Mesenchymal stem cell (in vitro differentiated cells and primary cell): ENCODE measurements at regions not wholly inside any gene's neighbourhood (a gene's known extent, or its start where the extent isn't known, plus 50 kb on each side); places are given as distances from the start of the nearest gene placed in this dataset.
"Not testable (repeated sequence)": the region's sequence is repeated elsewhere in the genome, so short reads cannot be mapped to it uniquely, and the experiment has no call there.

Experiments
- DNase-seq: peaks from one replicate; pipeline ENCODE4 v3.0.0-alpha.2; 2013
- H2AFZ ChIP-seq: one replicate; pipeline ENCODE4 v1.6.1; 2013; ENCODE audit warnings: low read depth, mild to moderate bottlenecking, control low read depth, inconsistent platforms, low read length, moderate library complexity
- H2AK5ac ChIP-seq: 2 replicates; pipeline ENCODE4 v1.6.1; 2013; ENCODE audit warnings: low read length, moderate library complexity, mild to moderate bottlenecking, inconsistent platforms; ENCODE audit not compliant: severe bottlenecking
- H2BK120ac ChIP-seq: one replicate; pipeline ENCODE4 v1.6.1; 2013; ENCODE audit warnings: low read depth, mild to moderate bottlenecking, inconsistent platforms, low read length, moderate library complexity
- H2BK12ac ChIP-seq, 2 experiments: one replicate each; pipeline ENCODE4 v1.6.1; 2013; ENCODE audit warnings: inconsistent platforms in 2 of 2, low read length in 2 of 2, mild to moderate bottlenecking in 2 of 2, moderate library complexity in 2 of 2, control low read depth in 1 of 2
- H2BK15ac ChIP-seq: one replicate; pipeline ENCODE4 v1.6.1; 2013; ENCODE audit warnings: mild to moderate bottlenecking, low read depth, inconsistent platforms; ENCODE audit not compliant: poor library complexity, severe bottlenecking
- H2BK5ac ChIP-seq: 2 replicates; pipeline ENCODE4 v1.6.1; 2013; ENCODE audit warnings: low read depth, mild to moderate bottlenecking, low read length, control low read depth, inconsistent platforms; ENCODE audit not compliant: poor library complexity, severe bottlenecking
- H3K14ac ChIP-seq, 2 experiments: one replicate each; pipeline ENCODE4 v1.6.1; 2013; ENCODE audit warnings: inconsistent platforms in 2 of 2, low read length in 2 of 2, control low read depth in 1 of 2, mild to moderate bottlenecking in 1 of 2, moderate library complexity in 1 of 2
- H3K18ac ChIP-seq, 2 experiments: one replicate each; pipeline ENCODE4 v1.6.1; 2013; ENCODE audit warnings: inconsistent platforms in 2 of 2, low read length in 2 of 2, control low read depth in 1 of 2, low read depth in 1 of 2, mild to moderate bottlenecking in 1 of 2
- H3K23ac ChIP-seq, 2 experiments: one replicate each; pipeline ENCODE4 v1.6.1; 2013; ENCODE audit warnings: inconsistent platforms in 2 of 2, low read length in 2 of 2, mild to moderate bottlenecking in 2 of 2, moderate library complexity in 2 of 2, control low read depth in 1 of 2
- H3K27ac ChIP-seq: 2 replicates; pipeline ENCODE4 v1.5.1; 2013; ENCODE audit warnings: mild to moderate bottlenecking, moderate library complexity, low read length, control low read depth, inconsistent platforms; ENCODE audit not compliant: poor library complexity, severe bottlenecking
- H3K27me3 ChIP-seq, 2 experiments: 2 replicates each; pipeline versions ENCODE4 v1.6.1 to v1.7.0; 2013; ENCODE audit warnings: low read length in 2 of 2, mild to moderate bottlenecking in 2 of 2, moderate library complexity in 2 of 2, control low read depth in 1 of 2, inconsistent platforms in 1 of 2; ENCODE audit not compliant: control insufficient read depth in 1 of 2, insufficient read depth in 1 of 2
- H3K36me3 ChIP-seq, 2 experiments: 2 replicates each; pipeline versions ENCODE4 v1.6.1 to v1.7.0; 2013; ENCODE audit warnings: low read length in 2 of 2, control low read depth in 1 of 2, inconsistent platforms in 1 of 2, low read depth in 1 of 2, mild to moderate bottlenecking in 1 of 2; ENCODE audit not compliant: insufficient read depth in 2 of 2, control insufficient read depth in 1 of 2
- H3K4ac ChIP-seq, 2 experiments: one replicate each; pipeline ENCODE4 v1.6.1; 2013; ENCODE audit warnings: inconsistent platforms in 2 of 2, low read length in 2 of 2, mild to moderate bottlenecking in 2 of 2, moderate library complexity in 2 of 2, control low read depth in 1 of 2, low read depth in 1 of 2
- H3K4me1 ChIP-seq: 2 replicates; pipeline ENCODE4 v1.6.1; 2013; ENCODE audit warnings: low read depth, low read length, control low read depth; ENCODE audit not compliant: control insufficient read depth, insufficient read depth
- H3K4me2 ChIP-seq: 2 replicates; pipeline ENCODE4 v1.6.1; 2013; ENCODE audit warnings: low read length, mild to moderate bottlenecking, inconsistent platforms; ENCODE audit not compliant: poor library complexity, severe bottlenecking
- H3K4me3 ChIP-seq, 2 experiments: 2 replicates each; pipeline versions ENCODE4 v1.5.1 to v1.7.0; 2013; ENCODE audit warnings: low read length in 2 of 2, mild to moderate bottlenecking in 2 of 2, control low read depth in 1 of 2, low read depth in 1 of 2; ENCODE audit not compliant: insufficient read depth in 1 of 2
- H3K79me1 ChIP-seq: replicated peaks from 2 replicates; pipeline ENCODE4 v1.6.1; 2013; ENCODE audit warnings: mild to moderate bottlenecking, control low read depth, low read length, inconsistent platforms; ENCODE audit not compliant: poor library complexity, severe bottlenecking
- H3K9ac ChIP-seq: 2 replicates; pipeline ENCODE4 v1.7.0; 2013; ENCODE audit warnings: mild to moderate bottlenecking, low read length, moderate library complexity
- H3K9me3 ChIP-seq: 2 replicates; pipeline ENCODE4 v1.7.0; 2013; ENCODE audit warnings: mild to moderate bottlenecking, low read length; ENCODE audit not compliant: control insufficient read depth
- H4K8ac ChIP-seq: one replicate; pipeline ENCODE4 v1.6.1; 2013; ENCODE audit warnings: inconsistent platforms, mild to moderate bottlenecking, low read length, moderate library complexity
- H4K91ac ChIP-seq: one replicate; pipeline ENCODE4 v1.6.1; 2013; ENCODE audit warnings: mild to moderate bottlenecking, low read length, inconsistent platforms
- WGBS: methylation state at CpG from one replicate; pipeline ENCODE4 v1.1.7; 2013; ENCODE audit warnings: mixed read lengths; 5-methylcytosine and 5-hydroxymethylcytosine counted together

GRCh38 chr4:159860945-159861344, 758.1 kb downstream of the RAPGEF2 start:
- no peak overlapping the region for H3K27ac ChIP-seq
- H3K36me3 ChIP-seq: no peaks in the 10 kb centered on the region
- H2BK15ac ChIP-seq: no peak overlapping the region
- H2AFZ ChIP-seq: no peak overlapping the region
- no peak for DNase-seq
- no peak overlapping the region for H3K9ac ChIP-seq
- no peak overlapping the region for H3K23ac ChIP-seq
- H3K18ac ChIP-seq: no peak overlapping the region
- no peak overlapping the region for H3K4ac ChIP-seq
- no peak overlapping the region for H3K14ac ChIP-seq
- H3K9me3 ChIP-seq: no peaks in the 10 kb centered on the region
- H3K79me1 ChIP-seq: no peaks in the 10 kb centered on the region
- H4K91ac ChIP-seq: no peak overlapping the region
- no peak overlapping the region for H3K4me2 ChIP-seq
- no peak overlapping the region for H2BK120ac ChIP-seq
- no peaks in the 10 kb centered on the region for H3K27me3 ChIP-seq
- WGBS: 89% methylated on average over 2 of the region's 3 CpGs
- H2BK5ac ChIP-seq: no peak overlapping the region
- H3K4me1 ChIP-seq: no peaks in the 10 kb centered on the region
- no peak overlapping the region for H2BK12ac ChIP-seq
- H3K4me3 ChIP-seq: no peak overlapping the region
- no peak overlapping the region for H4K8ac ChIP-seq
- no peak overlapping the region for H2AK5ac ChIP-seq

- no peaks in the 10 kb centered on the region for H3K9me3 ChIP-seq
- H2BK5ac ChIP-seq: no peak overlapping the region
- no peak overlapping the region for H3K14ac ChIP-seq
- no peak overlapping the region for H3K27ac ChIP-seq
- no peak overlapping the region for H3K4ac ChIP-seq
- no peak overlapping the region for H2BK120ac ChIP-seq
- no peak overlapping the region for H2AK5ac ChIP-seq
- no peak overlapping the region for H3K9ac ChIP-seq
- no peak overlapping the region for H3K4me2 ChIP-seq
- no peak overlapping the region for H3K18ac ChIP-seq
- no peak overlapping the region for H2AFZ ChIP-seq
- no peak overlapping the region for H4K91ac ChIP-seq
- no peak overlapping the region for H2BK15ac ChIP-seq
- no peak for DNase-seq
- H3K79me1 ChIP-seq: no peaks in the 10 kb centered on the region
- H4K8ac ChIP-seq: no peak overlapping the region
- no peak overlapping the region for H3K4me3 ChIP-seq
- H3K4me1 ChIP-seq: no peaks in the 10 kb centered on the region
- H2BK12ac ChIP-seq: no peak overlapping the region
- no peaks in the 10 kb centered on the region for H3K27me3 ChIP-seq
- 100% methylated on average over 1 of the region's 3 CpGs for WGBS
- no peaks in the 10 kb centered on the region for H3K36me3 ChIP-seq
- no peak overlapping the region for H3K23ac ChIP-seq
These were observed 761.5 kb downstream of the RAPGEF2 start for GRCh38 chr4:159864337-159864736.

- Histone ChIP-seq H4K8ac (no peak overlapping the region), H3K4me3 (no peak overlapping the region), H3K36me3 (no peaks in the 10 kb centered on the region), H3K9me3 (no peaks in the 10 kb centered on the region), H3K4me2 (no peak overlapping the region), H3K14ac (no peak overlapping the region), H2BK12ac (no peak overlapping the region), H3K79me1 (no peaks in the 10 kb centered on the region), H3K4ac (no peak overlapping the region), H2AFZ (no peak overlapping the region), H2AK5ac (no peak overlapping the region), H2BK5ac (no peak overlapping the region), H3K18ac (no peak overlapping the region), H2BK15ac (no peak overlapping the region), H3K27me3 (no peaks in the 10 kb centered on the region), H4K91ac (no peak overlapping the region), H2BK120ac (no peak overlapping the region), H3K9ac (no peak overlapping the region), H3K27ac (no peak overlapping the region), H3K4me1 (no peaks in the 10 kb centered on the region), H3K23ac (no peak overlapping the region)
- 80% methylated on average over 1 of the region's 1 CpG for WGBS
- DNase-seq: no peak
These were observed 764.8 kb downstream of the RAPGEF2 start for GRCh38 chr4:159867673-159868072.

- not testable (repeated sequence) for H3K27ac ChIP-seq, H3K9me3 ChIP-seq, H3K27me3 ChIP-seq, DNase-seq, H4K8ac ChIP-seq, H2AK5ac ChIP-seq, H3K14ac ChIP-seq, H3K4me3 ChIP-seq, H3K23ac ChIP-seq, H3K9ac ChIP-seq, H3K18ac ChIP-seq, H2BK15ac ChIP-seq, H3K79me1 ChIP-seq, H2AFZ ChIP-seq, H3K4ac ChIP-seq, H2BK5ac ChIP-seq, H2BK120ac ChIP-seq, H3K36me3 ChIP-seq, H4K91ac ChIP-seq, H3K4me1 ChIP-seq, H3K4me2 ChIP-seq, H2BK12ac ChIP-seq
- WGBS: 95% methylated on average over 22 of the region's 23 CpGs
These were observed 766.1 kb downstream of the RAPGEF2 start for GRCh38 chr4:159868936-159869335.
